ENCODE measurements at regions not wholly inside any gene's neighbourhood (a gene's known extent, or its start where the extent isn't known, plus 50 kb on each side); places are given as distances from the start of the nearest gene placed in this dataset.

DNA sequence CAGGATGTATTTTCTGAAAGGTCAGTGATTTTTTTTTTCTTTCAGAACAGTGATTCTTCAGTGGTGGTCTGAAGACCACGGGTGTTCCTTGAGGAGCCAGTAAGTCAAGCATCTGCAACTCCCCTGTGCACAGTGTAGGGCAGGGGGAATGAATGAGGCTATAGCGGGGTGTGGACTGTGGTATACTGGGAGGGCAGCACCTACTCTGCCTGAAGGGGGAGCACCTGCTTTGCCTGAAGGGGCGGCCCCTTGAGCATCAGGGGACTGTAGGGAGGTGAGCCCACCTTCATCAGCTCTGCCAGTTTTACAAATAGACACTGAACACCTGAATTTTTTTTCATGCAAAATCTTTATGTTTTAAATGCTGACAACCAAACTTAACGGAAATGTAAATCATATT, 77.5 kb upstream of the RIPOR2 start:
- no peak for TF ChIP-seq ELF4 (IDR thresholded peaks at IDR 0.05)
- TF ChIP-seq NFRKB (IDR thresholded peaks at IDR 0.05): no peak
- no peak for TF ChIP-seq SUZ12 (IDR thresholded peaks at IDR 0.05)
- TF ChIP-seq SP1 (IDR thresholded peaks at IDR 0.05): no peak
